HG02943 (cell line): ENCODE measurements at regions not wholly inside any gene's neighbourhood (a gene's known extent, or its start where the extent isn't known, plus 50 kb on each side); places are given as distances from the start of the nearest gene placed in this dataset.

Source experiments
- ATAC-seq: cut with Tn5 transposase; IDR thresholded peaks from one replicate; pipeline ENCODE4 v1.9.1; 2021; ENCODE audit warnings: mild to moderate bottlenecking, low read depth, moderate library complexity; ENCODE audit not compliant: unreplicated experiment

DNA sequence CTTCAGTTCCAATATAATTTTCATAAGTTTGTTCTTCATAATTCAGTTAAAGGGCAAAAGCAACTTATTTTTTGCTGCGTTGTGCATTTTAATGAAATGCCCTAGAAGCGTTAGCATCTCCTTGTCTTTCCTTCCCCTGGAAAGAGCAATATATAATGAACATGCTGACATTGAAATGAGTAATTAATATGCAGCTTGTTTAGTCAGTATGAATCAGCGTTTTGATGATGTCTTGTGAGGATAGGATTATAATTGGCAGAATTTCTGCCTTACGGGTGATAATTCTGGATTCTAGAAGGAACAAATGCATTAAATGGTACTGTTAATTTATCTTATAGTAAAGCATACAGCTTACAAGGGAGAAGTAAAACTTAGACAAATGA is 152.3 kb upstream of the MMADHC start:
- ATAC-seq: no peak

DNA sequence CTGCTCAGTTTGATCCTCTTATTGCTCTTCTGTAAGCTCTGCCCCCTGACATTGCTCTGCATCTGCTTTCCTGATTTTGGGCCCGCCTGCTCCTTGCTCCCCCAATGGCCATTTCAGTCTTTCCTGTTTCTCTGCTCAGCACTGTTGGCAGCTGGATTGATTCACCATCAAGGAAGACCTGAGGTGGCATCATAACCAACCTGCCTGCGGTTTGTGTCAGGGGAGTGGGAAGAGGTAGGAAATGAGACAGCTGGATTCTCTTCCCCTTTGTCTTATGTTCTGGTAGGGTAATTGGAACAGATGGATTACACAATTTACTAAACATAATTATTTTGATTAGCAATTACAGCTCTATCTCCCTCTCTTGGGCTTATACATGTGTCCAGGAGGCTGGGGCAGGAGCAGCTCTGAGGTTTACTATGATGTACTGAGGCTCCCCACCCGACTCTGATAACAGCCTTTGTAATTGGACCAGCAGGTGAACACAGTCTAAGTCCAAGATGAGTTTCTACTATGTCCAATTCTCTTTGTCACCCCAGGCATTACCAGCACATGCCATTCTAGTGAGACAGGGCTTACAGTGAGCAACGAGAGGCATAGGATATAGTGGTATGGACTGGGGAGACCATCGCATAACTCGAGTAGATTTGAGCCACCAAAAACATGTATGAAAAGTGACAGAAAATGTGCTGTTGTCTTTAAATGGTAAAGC is 151.8 kb upstream of the MMADHC start:
- no peak for ATAC-seq

DNA sequence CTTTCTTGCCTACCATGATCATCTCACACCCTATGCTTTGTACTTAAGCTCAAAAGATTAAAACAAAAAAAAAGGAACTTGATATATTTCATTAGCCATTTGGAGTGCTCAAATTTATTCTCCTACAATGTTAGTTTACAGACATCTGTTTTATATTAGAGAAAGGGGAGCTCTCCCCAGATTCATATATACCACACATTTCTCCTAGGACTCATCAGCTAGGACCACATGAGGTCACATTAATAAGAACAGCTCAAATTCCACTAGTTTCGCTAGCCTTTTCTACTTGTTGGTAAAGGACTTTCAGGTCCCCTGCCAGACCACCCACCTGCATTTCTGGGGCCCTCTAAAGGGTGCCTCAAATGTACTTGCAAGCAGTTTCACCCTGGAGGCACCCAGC is 151.2 kb upstream of the MMADHC start:
- no peak for ATAC-seq

DNA sequence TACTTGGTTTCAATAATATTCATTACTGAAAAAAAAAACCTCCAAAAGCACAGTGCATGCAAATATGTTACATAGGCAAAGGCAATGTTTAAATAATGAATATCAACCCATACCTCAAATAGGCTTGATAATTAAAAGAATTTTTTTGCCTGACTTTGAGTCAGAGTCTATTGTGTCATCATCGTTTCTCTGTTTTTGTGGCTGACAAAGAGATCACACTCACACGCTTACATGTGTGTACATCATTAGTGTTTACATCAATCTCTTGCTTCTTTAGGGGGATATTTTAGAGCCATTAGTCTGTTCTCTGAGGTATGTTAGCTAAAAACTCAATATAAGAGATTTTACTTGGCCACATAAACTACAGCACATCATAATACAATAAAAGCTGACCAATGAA is 150.3 kb upstream of the MMADHC start:
- ATAC-seq: no peak

- ATAC-seq: no peak
These were observed 147.8 kb upstream of the MMADHC start for GRCh38 chr2:149735237-149735958.

- no peak for ATAC-seq
These were observed 146.5 kb upstream of the MMADHC start for GRCh38 chr2:149733936-149734685.

- ATAC-seq: no peak
These were observed 145.2 kb upstream of the MMADHC start for GRCh38 chr2:149732730-149733290.

- ATAC-seq: no peak
These were observed 144.6 kb upstream of the MMADHC start for GRCh38 chr2:149732001-149732685.

DNA sequence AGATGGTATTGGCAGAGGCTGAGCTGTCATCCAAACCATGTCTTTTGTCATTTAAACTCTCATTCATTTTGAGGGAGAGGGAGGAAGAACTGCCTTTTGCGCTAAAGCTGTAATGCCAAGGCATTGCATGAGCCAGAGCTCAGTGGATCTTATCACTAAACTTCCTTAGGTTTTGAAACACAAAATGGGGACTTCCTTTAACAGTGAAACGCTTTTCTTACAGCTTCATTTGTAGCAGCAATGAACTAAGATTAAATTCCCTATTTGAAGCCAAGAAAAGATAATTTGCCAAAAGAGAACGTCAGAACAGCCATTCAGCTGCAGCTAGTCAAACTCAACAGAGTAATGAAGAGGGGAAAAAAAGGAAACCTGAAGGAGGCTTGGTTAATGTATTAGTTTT is 143.5 kb upstream of the MMADHC start:
- ATAC-seq: no peak

DNA sequence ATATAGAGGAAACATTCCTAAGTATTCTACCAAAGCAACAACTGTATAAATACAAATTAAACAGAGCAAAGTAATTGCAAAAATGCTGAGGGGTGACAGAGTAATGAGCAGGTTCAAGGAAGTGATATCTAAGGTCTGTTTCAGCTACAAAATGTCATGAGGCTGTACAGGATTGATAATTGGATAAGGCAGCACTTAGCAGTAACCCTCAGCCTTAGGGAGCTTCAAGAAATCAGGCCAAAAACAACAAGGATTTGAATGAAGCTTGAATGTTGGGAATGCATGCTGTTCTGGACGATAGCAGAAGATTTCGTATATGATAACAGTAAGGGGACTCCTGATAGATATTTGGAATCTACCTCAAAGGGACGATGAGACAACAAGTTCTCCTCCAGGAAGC is 142.0 kb upstream of the MMADHC start:
- no peak for ATAC-seq

GRCh38 chr2:149727927-149728326 is 140.4 kb upstream of the MMADHC start:
- no peak for ATAC-seq

- ATAC-seq: no peak
These were observed 137.7 kb upstream of the MMADHC start for GRCh38 chr2:149725234-149725633.

DNA sequence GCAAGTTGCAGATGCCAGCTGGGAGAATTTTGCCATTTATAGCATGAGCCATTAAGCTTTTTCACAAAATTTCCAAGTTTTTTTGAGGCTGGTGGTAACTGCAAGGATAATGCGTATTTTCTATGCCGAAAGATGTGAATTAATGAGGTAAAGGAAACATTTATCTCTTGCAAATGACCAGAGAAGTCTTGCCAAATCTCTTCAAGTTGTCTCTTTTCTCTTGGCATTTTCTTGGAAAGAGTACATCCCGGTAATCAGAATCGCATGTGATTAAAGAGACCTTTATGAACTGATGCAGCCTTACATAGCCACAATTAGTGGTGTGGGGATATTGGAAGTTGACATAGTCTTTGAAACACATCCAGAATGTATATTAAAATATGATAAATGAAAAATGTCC is 136.5 kb upstream of the MMADHC start:
- no peak for ATAC-seq

DNA sequence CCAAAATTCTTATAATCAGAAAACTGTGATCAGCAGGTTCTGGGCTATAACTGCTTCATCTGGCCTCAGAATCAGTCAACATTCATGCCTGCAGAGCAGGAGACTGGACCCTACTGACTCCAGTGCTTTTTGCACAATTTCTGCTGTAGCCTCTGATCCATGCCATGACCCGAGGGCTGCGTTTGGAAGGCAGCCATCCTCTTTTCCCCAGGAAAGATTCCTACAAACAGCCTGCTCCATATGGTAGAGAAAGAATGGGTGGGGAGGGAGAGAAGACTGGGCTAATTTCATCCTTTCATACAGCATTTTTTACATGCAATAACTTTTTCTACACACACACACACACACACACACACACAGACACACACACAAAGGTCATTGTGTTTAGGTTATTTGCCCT is 133.0 kb upstream of the MMADHC start:
- ATAC-seq: no peak

DNA sequence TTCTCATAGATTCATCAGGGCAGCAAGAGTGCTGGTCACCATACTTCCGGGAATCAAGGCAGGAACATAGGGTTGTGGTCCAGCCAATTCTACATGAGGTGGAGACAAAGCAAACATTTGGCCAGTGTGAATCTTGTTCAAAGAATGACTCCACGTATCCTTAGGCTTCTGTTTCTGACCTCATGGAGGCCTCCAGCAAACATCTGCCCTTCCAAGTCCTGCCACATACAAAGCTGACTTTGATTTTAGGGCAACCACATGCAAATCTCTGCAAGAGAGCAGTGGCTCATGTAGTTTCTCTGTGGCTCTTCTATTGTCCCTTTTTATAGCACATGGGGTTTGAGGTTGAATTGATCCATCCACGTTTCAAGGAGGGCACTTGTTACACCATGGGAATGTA is 132.1 kb upstream of the MMADHC start:
- ATAC-seq: no peak

- ATAC-seq: no peak
These were observed 129.1 kb upstream of the MMADHC start for GRCh38 chr2:149716687-149717086.

DNA sequence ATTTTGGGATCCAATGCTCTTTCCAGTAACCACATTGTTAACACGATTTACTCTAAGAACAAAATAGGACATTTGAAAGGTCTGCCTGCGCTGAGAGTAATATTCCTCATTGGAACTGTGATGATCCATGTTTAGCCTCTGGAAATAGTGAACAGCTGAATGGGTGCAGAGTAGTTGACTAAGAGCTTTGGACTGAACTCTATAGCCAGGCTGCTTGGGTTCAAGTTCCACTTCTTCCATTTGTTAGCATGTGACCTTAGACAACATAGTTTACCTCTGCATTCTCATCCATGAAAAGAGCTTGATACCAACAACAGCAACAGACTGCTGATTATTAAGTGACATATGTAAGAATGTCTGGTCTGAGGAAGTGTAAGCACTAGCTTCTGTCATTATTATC is 128.3 kb upstream of the MMADHC start:
- ATAC-seq: no peak

DNA sequence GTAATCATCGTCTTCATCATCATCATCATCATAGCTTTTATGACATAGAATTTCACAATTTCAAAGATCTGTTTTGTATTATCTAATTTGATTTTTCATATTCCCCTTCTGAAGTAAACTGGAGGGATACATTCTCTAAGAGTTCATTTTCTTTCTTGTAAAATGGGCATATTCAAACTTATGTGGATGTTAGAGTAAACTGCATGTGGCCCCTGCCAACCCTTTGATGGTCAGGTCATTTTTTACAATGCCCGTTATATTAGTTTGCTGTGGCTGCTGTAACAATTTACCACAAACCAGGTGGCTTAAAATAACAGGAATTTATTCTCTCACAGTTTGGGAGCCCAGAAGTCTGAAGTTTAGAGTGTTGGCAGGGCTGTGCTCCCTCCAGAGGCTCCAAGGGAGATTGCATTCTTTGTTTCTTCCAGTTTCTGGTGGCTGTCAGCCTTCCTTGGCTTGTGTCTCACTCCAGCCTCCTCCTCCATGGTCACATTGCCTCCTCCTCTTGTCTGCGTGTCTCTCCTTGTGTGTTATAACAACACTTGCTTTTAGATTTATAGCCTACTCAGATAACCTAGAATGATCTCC is 127.5 kb upstream of the MMADHC start:
- no peak for ATAC-seq

- no peak for ATAC-seq
These were observed 122.1 kb upstream of the MMADHC start for GRCh38 chr2:149709496-149710263.

- no peak for ATAC-seq
These were observed 115.7 kb upstream of the MMADHC start for GRCh38 chr2:149703281-149703680.
